A172 (cell line): ENCODE measurements at regions not wholly inside any gene's neighbourhood (a gene's known extent, or its start where the extent isn't known, plus 50 kb on each side); places are given as distances from the start of the nearest gene placed in this dataset.

Experiments used
- DNase-seq: peaks from one replicate; pipeline ENCODE4 v3.0.0-alpha.2; 2015; ENCODE audit warnings: low spot score

GRCh38 chr5:20559845-20560244 lies 571.8 kb upstream of the CDH18 start:
- no peak for DNase-seq

GRCh38 chr5:20556115-20556763 lies 568.2 kb upstream of the CDH18 start:
- DNase-seq, result peak; percentile 19

GRCh38 chr5:20555034-20555433 lies 567.0 kb upstream of the CDH18 start:
- DNase-seq, result peak; percentile 35

- peak; percentile 12 for DNase-seq
Measured at GRCh38 chr5:20554001-20554400, 566.0 kb upstream of the CDH18 start.

- DNase-seq, result no peak
Measured at GRCh38 chr5:20537911-20538703, 550.1 kb upstream of the CDH18 start.

GRCh38 chr5:20536813-20537212 lies 548.8 kb upstream of the CDH18 start:
- no peak for DNase-seq

GRCh38 chr5:20536341-20536740 lies 548.3 kb upstream of the CDH18 start:
- DNase-seq, result no peak

- no peak for DNase-seq
Measured at GRCh38 chr5:20528471-20528870, 540.5 kb upstream of the CDH18 start.

GRCh38 chr5:20524991-20525529 lies 537.1 kb upstream of the CDH18 start:
- peak; percentile 6 for DNase-seq

GRCh38 chr5:20522905-20523482 lies 535.0 kb upstream of the CDH18 start:
- DNase-seq, result no peak

GRCh38 chr5:20515606-20516005 lies 527.6 kb upstream of the CDH18 start:
- DNase-seq, result no peak

- peak; percentile 20 for DNase-seq
Measured at GRCh38 chr5:20514145-20514544, 526.1 kb upstream of the CDH18 start.

- no peak for DNase-seq
Measured at GRCh38 chr5:20500546-20500945, 512.5 kb upstream of the CDH18 start.

GRCh38 chr5:20498926-20499325 lies 510.9 kb upstream of the CDH18 start:
- no peak for DNase-seq

GRCh38 chr5:20498102-20498501 lies 510.1 kb upstream of the CDH18 start:
- no peak for DNase-seq

- no peak for DNase-seq
Measured at GRCh38 chr5:20497356-20497755, 509.4 kb upstream of the CDH18 start.

GRCh38 chr5:20494706-20495105 lies 506.7 kb upstream of the CDH18 start:
- DNase-seq, result no peak

- no peak for DNase-seq
Measured at GRCh38 chr5:20486826-20487225, 498.8 kb upstream of the CDH18 start.

GRCh38 chr5:20476016-20476415 lies 488.0 kb upstream of the CDH18 start:
- DNase-seq, result no peak

GRCh38 chr5:20470997-20471396 lies 483.0 kb upstream of the CDH18 start:
- DNase-seq, result no peak

GRCh38 chr5:20469792-20470191 lies 481.8 kb upstream of the CDH18 start:
- no peak for DNase-seq

- no peak for DNase-seq
Measured at GRCh38 chr5:20469390-20469789, 481.4 kb upstream of the CDH18 start.

- DNase-seq, result no peak
Measured at GRCh38 chr5:20466512-20466911, 478.5 kb upstream of the CDH18 start.
